Mesendoderm (in vitro differentiated cells): ENCODE measurements at regions not wholly inside any gene's neighbourhood (a gene's known extent, or its start where the extent isn't known, plus 50 kb on each side); places are given as distances from the start of the nearest gene placed in this dataset.

Source experiments
- DNase-seq: peaks from one replicate; pipeline ENCODE4 v3.0.0; 2013
- H2AK5ac ChIP-seq: 2 replicates; pipeline ENCODE4 v1.6.1; 2013; ENCODE audit warnings: low read length, inconsistent platforms
- H2BK120ac ChIP-seq: 2 replicates; pipeline ENCODE4 v1.6.1; 2013; ENCODE audit warnings: low read depth, mild to moderate bottlenecking, low read length, moderate library complexity, mixed read lengths
- H2BK15ac ChIP-seq: replicated peaks from 2 replicates; pipeline ENCODE4 v1.6.1; 2013; ENCODE audit warnings: low read depth, mild to moderate bottlenecking, moderate library complexity
- H2BK5ac ChIP-seq: 2 replicates; pipeline ENCODE4 v1.6.1; 2013; ENCODE audit warnings: low read length, inconsistent platforms
- H3K18ac ChIP-seq: 2 replicates; pipeline ENCODE4 v1.6.1; 2013; ENCODE audit warnings: mild to moderate bottlenecking, low read length, mixed read lengths
- H3K23ac ChIP-seq: one replicate; pipeline ENCODE4 v1.6.1; 2013; ENCODE audit warnings: low read length
- H3K27ac ChIP-seq: 2 replicates; pipeline ENCODE4 v1.5.1; 2013; ENCODE audit warnings: low read depth, mild to moderate bottlenecking, inconsistent platforms, low read length, moderate library complexity
- H3K27me3 ChIP-seq: 2 replicates; pipeline ENCODE4 v1.6.1; 2013; ENCODE audit warnings: low read length, control low read depth, mild to moderate bottlenecking, inconsistent platforms; ENCODE audit not compliant: insufficient read depth, poor library complexity
- H3K36me3 ChIP-seq: 2 replicates; pipeline ENCODE4 v1.6.1; 2013; ENCODE audit warnings: low read length, inconsistent platforms; ENCODE audit not compliant: control insufficient read depth, insufficient read depth
- H3K4ac ChIP-seq: one replicate; pipeline ENCODE4 v1.6.1; 2013; ENCODE audit warnings: low read depth, mild to moderate bottlenecking, low read length, moderate library complexity
- H3K4me1 ChIP-seq: 2 replicates; pipeline ENCODE4 v1.6.1; 2013; ENCODE audit warnings: low read depth, low read length, inconsistent platforms; ENCODE audit not compliant: control insufficient read depth
- H3K4me2 ChIP-seq: 2 replicates; pipeline ENCODE4 v1.6.1; 2013; ENCODE audit warnings: low read length
- H3K4me3 ChIP-seq: 2 replicates; pipeline ENCODE4 v1.5.1; 2013; ENCODE audit warnings: mild to moderate bottlenecking, low read length
- H3K56ac ChIP-seq: one replicate; pipeline ENCODE4 v1.6.1; 2013; ENCODE audit warnings: low read length
- H3K79me1 ChIP-seq: 2 replicates; pipeline ENCODE4 v1.6.1; 2013; ENCODE audit warnings: low read length, inconsistent platforms
- H3K79me2 ChIP-seq: 2 replicates; pipeline ENCODE4 v1.6.1; 2013; ENCODE audit warnings: mild to moderate bottlenecking, low read length; ENCODE audit not compliant: control insufficient read depth, insufficient read depth
- H3K9ac ChIP-seq: 2 replicates; pipeline ENCODE4 v1.6.1; 2013; ENCODE audit warnings: low read length, inconsistent platforms
- H4K5ac ChIP-seq: one replicate; pipeline ENCODE4 v1.6.1; 2013; ENCODE audit warnings: low read length
- H4K8ac ChIP-seq: one replicate; pipeline ENCODE4 v1.6.1; 2013; ENCODE audit warnings: low read depth, mild to moderate bottlenecking, control low read depth, low read length, moderate library complexity
- WGBS: extraction: QIAGEN DNeasy Blood & Tissue Kit; methylation state at CpG from one replicate; pipeline ENCODE4 v1.1.7; 2013; ENCODE audit warnings: low lambda C conversion rate, missing lambda C conversion rate; ENCODE audit not compliant: insufficient coverage; ENCODE audit errors: extremely low coverage; 5-methylcytosine and 5-hydroxymethylcytosine counted together

DNA sequence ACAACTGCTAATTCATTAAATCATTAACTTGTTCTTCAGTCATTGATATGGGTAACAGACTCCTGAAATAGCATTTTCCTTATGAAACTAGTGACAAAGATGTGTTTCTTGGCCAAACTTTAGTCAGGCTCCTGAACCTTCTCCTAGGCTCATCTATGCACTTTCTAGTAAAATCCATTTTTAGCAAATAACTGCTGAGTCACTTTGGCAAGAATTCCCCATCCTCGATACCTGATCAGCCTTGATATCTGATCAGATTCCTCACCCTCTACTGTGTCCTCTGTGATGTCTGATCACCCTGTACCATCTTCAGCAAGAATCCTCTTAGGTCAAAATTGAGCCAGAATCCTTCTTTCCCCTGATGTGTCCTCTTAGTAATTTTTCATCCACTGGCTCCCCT lies 161.2 kb upstream of the TAPT1 start:
- WGBS, result no CpG with 5 or more reads among the region's 1 CpG
- H3K4me2 ChIP-seq, result no peak overlapping the region
- H3K27me3 ChIP-seq, result no peaks in the 10 kb centered on the region
- H3K4me1 ChIP-seq, result no peaks in the 10 kb centered on the region
- no peak overlapping the region for H3K56ac ChIP-seq
- no peak overlapping the region for H2BK5ac ChIP-seq
- no peak overlapping the region for H2BK120ac ChIP-seq
- H3K36me3 ChIP-seq, result no peaks in the 10 kb centered on the region
- H2AK5ac ChIP-seq, result no peak overlapping the region
- H3K18ac ChIP-seq, result no peak overlapping the region
- H3K79me1 ChIP-seq, result no peaks in the 10 kb centered on the region
- DNase-seq, result no peak
- H4K8ac ChIP-seq, result no peak overlapping the region
- no peak overlapping the region for H2BK15ac ChIP-seq
- H3K23ac ChIP-seq, result no peak overlapping the region
- H3K4me3 ChIP-seq, result no peak overlapping the region
- no peak overlapping the region for H4K5ac ChIP-seq
- H3K9ac ChIP-seq, result no peak overlapping the region
- no peak overlapping the region for H3K27ac ChIP-seq
- no peaks in the 10 kb centered on the region for H3K79me2 ChIP-seq
- no peak overlapping the region for H3K4ac ChIP-seq

- H3K56ac ChIP-seq, result no peak overlapping the region
These were observed 160.5 kb upstream of the TAPT1 start for GRCh38 chr4:16386711-16387320.

GRCh38 chr4:16384576-16384975 lies 158.3 kb upstream of the TAPT1 start:
- Histone ChIP-seq H3K27me3 (no peaks in the 10 kb centered on the region), H3K18ac (no peak overlapping the region), H2AK5ac (no peak overlapping the region), H2BK120ac (no peak overlapping the region), H3K4me3 (no peak overlapping the region), H3K4ac (no peak overlapping the region), H4K5ac (no peak overlapping the region), H3K27ac (no peak overlapping the region), H4K8ac (no peak overlapping the region), H3K4me1 (no peaks in the 10 kb centered on the region), H3K79me1 (no peaks in the 10 kb centered on the region), H3K56ac (no peak overlapping the region), H2BK5ac (no peak overlapping the region), H3K4me2 (no peak overlapping the region), H3K23ac (no peak overlapping the region), H3K79me2 (no peaks in the 10 kb centered on the region), H3K36me3 (no peaks in the 10 kb centered on the region), H2BK15ac (no peak overlapping the region), H3K9ac (no peak overlapping the region)
- WGBS, result no CpG with 5 or more reads among the region's 6 CpGs
- no peak for DNase-seq

More at GRCh38 chr4:16386711-16387320, 160.5 kb upstream of the TAPT1 start:
- H3K9ac ChIP-seq, result no peak overlapping the region
- H3K4me1 ChIP-seq, result no peaks in the 10 kb centered on the region
- H2BK15ac ChIP-seq, result no peak overlapping the region
- DNase-seq, result no peak
- H3K27me3 ChIP-seq, result no peaks in the 10 kb centered on the region
- H3K23ac ChIP-seq, result no peak overlapping the region
- H3K79me2 ChIP-seq, result no peaks in the 10 kb centered on the region
- no peak overlapping the region for H2BK5ac ChIP-seq
- no peak overlapping the region for H3K18ac ChIP-seq
- no peaks in the 10 kb centered on the region for H3K36me3 ChIP-seq
- H3K79me1 ChIP-seq, result no peaks in the 10 kb centered on the region
- H4K5ac ChIP-seq, result no peak overlapping the region
- H3K4me2 ChIP-seq, result no peak overlapping the region
- H2BK120ac ChIP-seq, result no peak overlapping the region
- H3K4ac ChIP-seq, result no peak overlapping the region
- H2AK5ac ChIP-seq, result no peak overlapping the region
- no peak overlapping the region for H3K27ac ChIP-seq
- H3K4me3 ChIP-seq, result no peak overlapping the region
- no peak overlapping the region for H4K8ac ChIP-seq

GRCh38 chr4:16382571-16382970 lies 156.3 kb upstream of the TAPT1 start:
- no peak overlapping the region for H3K23ac ChIP-seq
- no peak overlapping the region for H4K8ac ChIP-seq
- no peaks in the 10 kb centered on the region for H3K79me1 ChIP-seq
- H2BK5ac ChIP-seq, result no peak overlapping the region
- no peaks in the 10 kb centered on the region for H3K79me2 ChIP-seq
- no peaks in the 10 kb centered on the region for H3K4me1 ChIP-seq
- no peak overlapping the region for H3K56ac ChIP-seq
- H3K27ac ChIP-seq, result no peak overlapping the region
- no peak overlapping the region for H3K4me2 ChIP-seq
- H2BK15ac ChIP-seq, result no peak overlapping the region
- no peaks in the 10 kb centered on the region for H3K36me3 ChIP-seq
- no peak overlapping the region for H2BK120ac ChIP-seq
- no peaks in the 10 kb centered on the region for H3K27me3 ChIP-seq
- H3K4ac ChIP-seq, result no peak overlapping the region
- H2AK5ac ChIP-seq, result no peak overlapping the region
- DNase-seq, result no peak
- no CpG with 5 or more reads among the region's 3 CpGs for WGBS
- H3K18ac ChIP-seq, result no peak overlapping the region
- H4K5ac ChIP-seq, result no peak overlapping the region
- no peak overlapping the region for H3K9ac ChIP-seq
- no peak overlapping the region for H3K4me3 ChIP-seq

DNA sequence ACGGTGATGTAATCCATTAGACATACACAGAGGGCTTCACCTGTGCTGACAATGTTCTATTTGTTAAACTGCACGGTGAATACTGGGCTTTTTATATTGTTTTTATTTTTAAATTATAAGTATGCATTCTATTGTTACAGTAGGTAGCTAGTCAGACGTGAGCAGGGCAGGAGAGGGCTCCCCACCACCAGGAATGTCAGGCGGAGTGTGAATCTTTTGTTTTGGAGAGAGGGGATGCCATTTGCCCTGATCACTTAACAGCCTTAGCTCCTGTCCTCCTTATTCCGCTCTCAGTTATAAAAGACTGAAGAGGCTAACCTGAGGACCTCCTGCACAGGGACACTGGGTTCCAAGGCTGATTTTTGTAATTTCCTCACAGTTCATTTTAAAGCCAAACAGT lies 151.6 kb upstream of the TAPT1 start:
- DNase-seq, result peak; percentile 60
- Histone ChIP-seq H3K36me3 (no peaks in the 10 kb centered on the region), H3K23ac (no peak overlapping the region), H3K9ac (no peak overlapping the region), H3K56ac (no peak overlapping the region), H3K79me2 (no peaks in the 10 kb centered on the region), H4K5ac (no peak overlapping the region), H3K27me3 (no peaks in the 10 kb centered on the region), H3K79me1 (no peaks in the 10 kb centered on the region), H3K18ac (no peak overlapping the region), H3K4me2 (no peak overlapping the region), H3K4ac (no peak overlapping the region), H2BK5ac (no peak overlapping the region), H3K27ac (no peak overlapping the region), H3K4me3 (no peak overlapping the region), H3K4me1 (no peaks in the 10 kb centered on the region), H2BK15ac (no peak overlapping the region), H2BK120ac (no peak overlapping the region), H2AK5ac (no peak overlapping the region), H4K8ac (no peak overlapping the region)
- WGBS, result 100% methylated on average over 1 of the region's 5 CpGs

- Histone ChIP-seq H2BK15ac (no peak overlapping the region), H3K9ac (no peak overlapping the region), H4K8ac (no peak overlapping the region), H3K27me3 (no peaks in the 10 kb centered on the region), H3K18ac (no peak overlapping the region), H2AK5ac (no peak overlapping the region), H4K5ac (no peak overlapping the region), H3K79me1 (no peaks in the 10 kb centered on the region), H3K27ac (no peak overlapping the region), H3K4me1 (no peaks in the 10 kb centered on the region), H3K79me2 (no peaks in the 10 kb centered on the region), H3K36me3 (no peaks in the 10 kb centered on the region), H3K4me2 (no peak overlapping the region), H3K4ac (no peak overlapping the region), H3K23ac (no peak overlapping the region), H2BK5ac (no peak overlapping the region), H3K4me3 (no peak overlapping the region), H3K56ac (no peak overlapping the region), H2BK120ac (no peak overlapping the region)
- WGBS, result no CpG with 5 or more reads among the region's 5 CpGs
- DNase-seq, result no peak
These were observed 138.8 kb upstream of the TAPT1 start for GRCh38 chr4:16365036-16365569.
